IMR-90 (cell line): ENCODE measurements at regions not wholly inside any gene's neighbourhood (a gene's known extent, or its start where the extent isn't known, plus 50 kb on each side); places are given as distances from the start of the nearest gene placed in this dataset.

ENCODE experiments used
- ATAC-seq: fragments of 200-7000 bp; cut with Tn5 transposase; 2 replicates; pipeline ENCODE4 v1.9.1; 2020; ENCODE audit warnings: low read depth, mild to moderate bottlenecking, moderate library complexity
- BruUV-seq: library from RNA; stranded (reverse); fragments of 400-500 nt; replicated peaks from 2 replicates; lab custom pipeline; 2021; lab: Mats Ljungman, UMichigan
- CTCF ChIA-PET: fragments of 300-600 bp; formaldehyde crosslinking; extraction: SDS; loops from one replicate; lab custom pipeline; 2021; ENCODE audit warnings: antibody characterized with exemption; lab: Yijun Ruan, JAX
- POLR2A ChIA-PET: fragments of 300-600 bp; sonication (Branson Sonifier 250); formaldehyde crosslinking; loops from one replicate; lab custom pipeline; 2022; ENCODE audit warnings: antibody characterized with exemption; ENCODE audit not compliant: unreplicated experiment; lab: Charles Lee
- DNase-seq: peaks from one replicate; pipeline ENCODE4 v3.0.0; 2013
- H2AFZ ChIP-seq: replicated peaks from 2 replicates; pipeline ENCODE3; 2013; ENCODE audit warnings: low read length, mild to moderate bottlenecking; ENCODE audit not compliant: poor library complexity
- H2AK5ac ChIP-seq: 2 replicates; pipeline ENCODE4 v1.6.1; 2013; ENCODE audit warnings: low read depth, low read length, inconsistent platforms
- H2AK9ac ChIP-seq: replicated peaks from 2 replicates; pipeline ENCODE3; 2013; ENCODE audit warnings: mild to moderate bottlenecking, low read depth, low read length, moderate library complexity; ENCODE audit not compliant: poor library complexity
- H2BK120ac ChIP-seq: 2 replicates; pipeline ENCODE4 v1.6.1; 2013; ENCODE audit warnings: low read depth, low read length, inconsistent platforms
- H2BK15ac ChIP-seq: 3 replicates; pipeline ENCODE4 v1.6.1; 2013; ENCODE audit warnings: low read depth, low read length, inconsistent platforms
- H2BK20ac ChIP-seq: 2 replicates; pipeline ENCODE4 v1.6.1; 2013; ENCODE audit warnings: low read depth, mild to moderate bottlenecking, inconsistent platforms, low read length, moderate library complexity
- H2BK5ac ChIP-seq: 2 replicates; pipeline ENCODE4 v1.6.1; 2013; ENCODE audit warnings: mild to moderate bottlenecking, low read depth, low read length, inconsistent platforms; ENCODE audit not compliant: poor library complexity, severe bottlenecking
- H3K14ac ChIP-seq: replicated peaks from 2 replicates; pipeline ENCODE4 v1.6.1; 2013; ENCODE audit warnings: low read depth, low read length, inconsistent platforms
- H3K18ac ChIP-seq: 2 replicates; pipeline ENCODE4 v1.6.1; 2013; ENCODE audit warnings: low read depth, low read length, control low read depth
- H3K23ac ChIP-seq: 2 replicates; pipeline ENCODE4 v1.6.1; 2013; ENCODE audit warnings: low read depth, low read length, inconsistent platforms
- H3K27ac ChIP-seq: 2 replicates; pipeline ENCODE4 v1.5.1; 2013; ENCODE audit warnings: mild to moderate bottlenecking, control low read depth, low read length; ENCODE audit not compliant: insufficient read depth
- H3K27me3 ChIP-seq: 2 replicates; pipeline ENCODE4 v1.6.1; 2013; ENCODE audit warnings: low read length; ENCODE audit not compliant: control insufficient read depth, insufficient read depth
- H3K36me3 ChIP-seq: 2 replicates; pipeline ENCODE4 v1.6.1; 2013; ENCODE audit warnings: low read length, mixed read lengths; ENCODE audit not compliant: control insufficient read depth, insufficient read depth
- H3K4ac ChIP-seq: 2 replicates; pipeline ENCODE4 v1.6.1; 2013; ENCODE audit warnings: low read depth, low read length, inconsistent platforms
- H3K4me1 ChIP-seq: 2 replicates; pipeline ENCODE4 v1.6.1; 2013; ENCODE audit warnings: low read length, mixed read lengths; ENCODE audit not compliant: control insufficient read depth, insufficient read depth
- H3K4me2 ChIP-seq: 2 replicates; pipeline ENCODE4 v1.6.1; 2013; ENCODE audit warnings: low read depth, mild to moderate bottlenecking, control low read depth, low read length, moderate library complexity
- H3K4me3 ChIP-seq: 2 replicates; pipeline ENCODE4 v1.5.1; 2013; ENCODE audit warnings: low read depth, mild to moderate bottlenecking, control low read depth, low read length, moderate library complexity; ENCODE audit not compliant: insufficient read depth
- H3K56ac ChIP-seq: 2 replicates; pipeline ENCODE4 v1.6.1; 2013; ENCODE audit warnings: low read length, inconsistent platforms; ENCODE audit not compliant: insufficient read depth; ENCODE audit errors: extremely low read depth
- H3K79me1 ChIP-seq, 2 experiments: 2 replicates each; pipeline ENCODE4 v1.6.1; 2013; ENCODE audit warnings: low read length in 2 of 2, inconsistent platforms in 1 of 2, low read depth in 1 of 2
- H3K9ac ChIP-seq: 2 replicates; pipeline ENCODE4 v1.6.1; 2013; ENCODE audit warnings: low read depth, low read length, control low read depth
- H3K9me1 ChIP-seq: 2 replicates; pipeline ENCODE4 v1.6.1; 2013; ENCODE audit warnings: low read length, inconsistent platforms; ENCODE audit not compliant: insufficient read depth
- H3K9me3 ChIP-seq: 2 replicates; pipeline ENCODE4 v1.6.1; 2013; ENCODE audit warnings: low read length; ENCODE audit not compliant: control insufficient read depth, insufficient read depth
- H4K20me1 ChIP-seq: 2 replicates; pipeline ENCODE4 v1.6.1; 2013; ENCODE audit warnings: low read length, inconsistent platforms; ENCODE audit not compliant: insufficient read depth
- H4K5ac ChIP-seq: 2 replicates; pipeline ENCODE4 v1.6.1; 2013; ENCODE audit warnings: mild to moderate bottlenecking, low read depth, low read length, control low read depth
- H4K8ac ChIP-seq, 2 experiments: 2 replicates each; pipeline ENCODE4 v1.6.1; 2013; ENCODE audit warnings: low read depth in 2 of 2, low read length in 2 of 2, control low read depth in 1 of 2, inconsistent platforms in 1 of 2
- H4K91ac ChIP-seq: 2 replicates; pipeline ENCODE4 v1.6.1; 2013; ENCODE audit warnings: low read depth, low read length, inconsistent platforms; ENCODE audit not compliant: insufficient read depth
- BHLHE40 ChIP-seq: fragments of 150-350 bp; IDR thresholded peaks from 2 replicates; pipeline ENCODE4 v1.6.1; 2016; ENCODE audit warnings: mild to moderate bottlenecking, low read depth, low read length
- CEBPB ChIP-seq: IDR thresholded peaks from 2 replicates; pipeline ENCODE4 v1.6.1; 2012; ENCODE audit warnings: low read depth, low read length, improper control_type of control experiment
- CHD1 ChIP-seq: IDR thresholded peaks from 2 replicates; pipeline ENCODE4 v1.6.1; 2012; ENCODE audit warnings: low read depth, low read length, improper control_type of control experiment
- CTCF ChIP-seq: conservative IDR thresholded peaks from 2 replicates; pipeline ENCODE4 v1.5.1; 2012; ENCODE audit warnings: mild to moderate bottlenecking, low read depth, low read length, improper control_type of control experiment
- ELK1 ChIP-seq: fragments of 150-350 bp; IDR thresholded peaks from 2 replicates; pipeline ENCODE4 v1.6.1; 2016; ENCODE audit warnings: low read depth, mild to moderate bottlenecking, low read length, moderate library complexity, borderline replicate concordance
- FOS ChIP-seq: fragments of 150-350 bp; IDR thresholded peaks from 2 replicates; pipeline ENCODE4 v1.6.1; 2016; ENCODE audit warnings: low read depth, low read length
- MAFK ChIP-seq: IDR thresholded peaks from 2 replicates; pipeline ENCODE4 v1.6.1; 2012; ENCODE audit warnings: low read depth, low read length, improper control_type of control experiment
- MAZ ChIP-seq: IDR thresholded peaks from 2 replicates; pipeline ENCODE4 v1.6.1; 2012; ENCODE audit warnings: low read depth, mild to moderate bottlenecking, low read length, improper control_type of control experiment, moderate library complexity, borderline replicate concordance
- MXI1 ChIP-seq: IDR thresholded peaks from 2 replicates; pipeline ENCODE4 v1.6.1; 2012; ENCODE audit warnings: low read depth, mild to moderate bottlenecking, low read length, moderate library complexity, borderline replicate concordance
- NFE2L2 ChIP-seq: fragments of 150-350 bp; IDR thresholded peaks from 2 replicates; pipeline ENCODE4 v1.6.1; 2016; ENCODE audit warnings: low read depth, mild to moderate bottlenecking, low read length
- POLR2A ChIP-seq: IDR thresholded peaks from 2 replicates; pipeline ENCODE4 v1.6.1; 2012; ENCODE audit warnings: mild to moderate bottlenecking, low read depth, low read length
- RAD21 ChIP-seq: IDR thresholded peaks from 2 replicates; pipeline ENCODE4 v1.6.1; 2012; ENCODE audit warnings: low read length, improper control_type of control experiment
- RCOR1 ChIP-seq: IDR thresholded peaks from 2 replicates; pipeline ENCODE4 v1.6.1; 2012; ENCODE audit warnings: mild to moderate bottlenecking, low read length, improper control_type of control experiment; ENCODE audit not compliant: insufficient replicate concordance
- RFX5 ChIP-seq: IDR thresholded peaks from 2 replicates; pipeline ENCODE4 v1.8.0; 2012; ENCODE audit warnings: low read depth, mild to moderate bottlenecking, low read length, moderate library complexity
- SMC3 ChIP-seq: fragments of 150-350 bp; IDR thresholded peaks from 2 replicates; pipeline ENCODE4 v1.6.1; 2016; ENCODE audit warnings: low read depth, mild to moderate bottlenecking, antibody characterized with exemption, low read length, moderate library complexity
- WGBS, 2 experiments: methylation state at CpG; one replicate each; pipeline versions ENCODE4 v1.1.5 to v1.1.7; 2013; ENCODE audit warnings: missing lambda C conversion rate in 2 of 2; ENCODE audit not compliant: insufficient read length in 1 of 2; ENCODE audit errors: extremely low coverage in 2 of 2; 5-methylcytosine and 5-hydroxymethylcytosine counted together
- dilution Hi-C: fragments of 300-500 bp; cut with HindIII; formaldehyde crosslinking; loops from one replicate; pipeline ENCODE4 v1.14.3; 2018; ENCODE audit warnings: low sequenced_read_pairs; ENCODE audit not compliant: unreplicated experiment
- in situ Hi-C: fragments of 300-500 bp; cut with MboI; formaldehyde crosslinking; loops from 3 replicates; pipeline ENCODE4 v1.14.3; 2019; ENCODE audit warnings: low sequenced_read_pairs, inconsistent platforms, mixed read lengths
- intact Hi-C: fragments of 100-400 bp; cut with micrococcal nuclease; formaldehyde crosslinking; loops from 2 replicates; pipeline ENCODE4 v1.10.0; 2022
- TF ChIP-seq, protein P1 (sequence below): fragments of 150-350 bp; IDR thresholded peaks from 2 replicates; pipeline ENCODE4 v1.6.1; 2017; ENCODE audit warnings: mild to moderate bottlenecking, antibody characterized with exemption, low read length, low read depth

DNA sequence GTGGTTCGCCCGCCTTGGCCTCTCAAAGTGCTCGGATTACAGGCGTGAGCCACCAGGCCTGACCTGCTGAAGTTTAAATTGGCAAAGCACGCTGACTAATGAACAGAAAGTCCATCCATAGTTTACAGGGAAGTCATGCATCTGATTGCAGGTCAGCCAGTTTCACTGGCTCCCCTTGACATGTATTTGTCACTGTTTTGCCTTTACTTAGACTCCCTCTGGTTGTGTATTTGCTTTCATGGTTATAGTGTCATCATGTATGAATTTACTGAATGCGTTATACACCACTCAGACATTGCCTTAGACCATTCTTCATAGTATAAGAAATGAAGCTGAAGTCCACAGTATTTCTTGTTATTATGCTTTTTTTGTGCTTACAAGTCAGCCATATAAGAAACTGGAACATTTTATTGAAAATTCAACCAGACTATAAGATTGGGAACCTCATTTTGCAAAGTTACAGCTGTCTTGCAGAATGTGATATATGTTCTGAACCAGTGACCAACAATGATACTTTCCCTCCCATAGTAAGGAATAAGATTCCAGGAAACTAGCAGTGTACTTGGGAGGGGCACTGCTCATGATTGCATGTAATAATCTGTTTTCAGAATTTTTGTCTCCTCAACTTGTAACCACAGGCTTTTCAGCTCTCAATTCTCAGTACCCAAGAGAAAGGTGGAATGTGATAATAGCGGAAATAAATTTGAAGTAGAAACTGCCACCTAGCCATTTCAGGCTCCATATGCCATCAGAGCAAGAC, 51.9 kb upstream of the ATF7IP start:
- ChIA-PET CTCF (no interaction called here), POLR2A (no interaction called here)
- Histone ChIP-seq H3K18ac (no peak overlapping the region), H3K9me3 (no peaks in the 10 kb centered on the region), H3K4me3 (no peak overlapping the region), H3K4ac (no peak overlapping the region), H3K36me3 (no peaks in the 10 kb centered on the region), H3K56ac (no peak overlapping the region), H3K14ac (no peak overlapping the region), H2BK5ac (no peak overlapping the region), H4K91ac (no peak overlapping the region), H3K23ac (no peak overlapping the region), H3K9ac (no peak overlapping the region), H2BK15ac (no peak overlapping the region), H2AFZ (no peak overlapping the region), H2BK20ac (no peak overlapping the region), H4K5ac (no peak overlapping the region), H3K4me2 (no peak overlapping the region), H2AK9ac (no peak overlapping the region), H2AK5ac (no peak overlapping the region), H4K20me1 (no peaks in the 10 kb centered on the region), H3K4me1 (no peaks in the 10 kb centered on the region), H4K8ac (no peak overlapping the region), H3K27me3 (no peaks in the 10 kb centered on the region), H2BK120ac (no peak overlapping the region), H3K27ac (no peak overlapping the region), H3K79me1 (no peaks in the 10 kb centered on the region), H3K9me1 (no peaks in the 10 kb centered on the region)
- DNase-seq (peak; percentile 13), ATAC-seq (peak; percentile 57)
- WGBS, 2 experiments, result 94% methylated on average over 2 of the region's 7 CpGs; no CpG with 5 or more reads in 1 of the 2 experiments
- dilution Hi-C loops (no loop called here), intact Hi-C loops (no loop called here), in situ Hi-C loops (no loop called here)
- no TSS peak for BruUV-seq
- TF ChIP-seq CTCF (no peak), MAZ (no peak), MXI1 (no peak), POLR2A (no peak), RAD21 (no peak), BHLHE40 (no peak), FOS (no peak), ELK1 (no peak), RFX5 (no peak), SMC3 (no peak), RCOR1 (no peak), CEBPB (no peak), MAFK (no peak), NFE2L2 (no peak), CHD1 (no peak)
- TF ChIP-seq, protein P1, sequence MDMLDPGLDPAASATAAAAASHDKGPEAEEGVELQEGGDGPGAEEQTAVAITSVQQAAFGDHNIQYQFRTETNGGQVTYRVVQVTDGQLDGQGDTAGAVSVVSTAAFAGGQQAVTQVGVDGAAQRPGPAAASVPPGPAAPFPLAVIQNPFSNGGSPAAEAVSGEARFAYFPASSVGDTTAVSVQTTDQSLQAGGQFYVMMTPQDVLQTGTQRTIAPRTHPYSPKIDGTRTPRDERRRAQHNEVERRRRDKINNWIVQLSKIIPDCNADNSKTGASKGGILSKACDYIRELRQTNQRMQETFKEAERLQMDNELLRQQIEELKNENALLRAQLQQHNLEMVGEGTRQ, result no peak
